HG03442 (cell line): ENCODE measurements at regions not wholly inside any gene's neighbourhood (a gene's known extent, or its start where the extent isn't known, plus 50 kb on each side); places are given as distances from the start of the nearest gene placed in this dataset.

Source experiments
- ATAC-seq: cut with Tn5 transposase; IDR thresholded peaks from one replicate; pipeline ENCODE4 v1.9.1; 2021; ENCODE audit warnings: mild to moderate bottlenecking, moderate library complexity; ENCODE audit not compliant: unreplicated experiment

DNA sequence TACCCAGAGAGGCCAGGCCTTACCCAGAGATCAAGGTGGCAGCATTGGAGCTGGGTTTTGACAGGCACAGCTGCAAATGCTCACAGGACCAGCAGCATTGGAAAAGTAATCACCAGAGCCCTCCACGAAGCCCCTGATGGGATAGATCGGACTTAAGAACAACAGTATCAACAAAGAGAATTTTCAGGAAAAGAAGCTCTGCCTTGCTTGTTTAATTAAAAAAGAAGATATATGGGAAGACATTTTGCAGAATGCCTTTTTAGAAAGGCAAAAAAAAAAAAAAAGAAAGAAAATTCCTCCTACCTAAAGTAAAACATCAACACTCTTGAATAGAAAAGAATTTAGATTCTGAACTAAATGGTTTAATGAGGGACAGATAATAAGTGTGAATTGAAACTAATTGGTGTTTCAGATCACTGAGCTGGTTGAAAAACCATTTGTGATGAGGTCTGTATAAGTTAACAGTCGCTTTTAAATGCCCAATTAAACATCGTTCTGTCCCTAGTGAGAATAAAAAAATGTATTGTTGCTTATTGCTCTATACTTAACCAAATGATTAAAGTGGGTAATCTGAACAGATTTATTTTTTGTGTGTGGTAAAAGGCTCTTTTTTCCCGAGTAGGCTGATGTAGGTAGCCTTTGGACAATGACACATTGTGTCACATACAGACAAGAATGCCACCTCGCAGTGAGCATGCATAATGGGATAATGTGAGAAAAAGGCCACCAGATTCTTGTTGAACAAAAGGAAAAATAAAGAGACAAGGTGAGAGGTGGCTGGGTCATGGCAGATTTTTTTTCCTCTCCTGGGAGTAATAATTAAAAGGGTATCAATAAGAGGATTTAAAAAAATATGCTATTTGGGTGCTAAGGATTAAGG lies 93.0 kb upstream of the ARGLU1 start:
- no peak for ATAC-seq

DNA sequence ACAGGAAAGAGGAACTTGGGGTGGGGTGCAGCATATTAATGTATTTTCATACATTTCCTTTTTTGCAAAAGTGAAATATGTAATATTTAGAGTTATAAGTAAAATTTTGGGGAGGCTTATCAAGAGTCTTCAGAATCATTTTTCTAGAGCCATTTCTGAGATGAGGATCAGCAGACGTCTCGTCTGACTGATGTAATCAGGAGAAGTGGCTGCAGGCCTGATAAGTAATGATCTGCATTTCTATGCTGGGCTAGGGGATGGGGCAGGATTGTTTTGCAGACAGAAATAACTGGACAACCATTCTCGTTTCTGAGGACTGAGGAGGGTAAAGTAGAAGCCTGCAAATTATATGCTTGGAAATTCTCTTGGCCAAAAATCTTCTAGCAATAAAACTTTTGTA lies 89.2 kb upstream of the ARGLU1 start:
- ATAC-seq = no peak

GRCh38 chr13:106656186-106656585 lies 88.2 kb upstream of the ARGLU1 start:
- no peak for ATAC-seq

GRCh38 chr13:106651442-106651841 lies 83.5 kb upstream of the ARGLU1 start:
- no peak for ATAC-seq

DNA sequence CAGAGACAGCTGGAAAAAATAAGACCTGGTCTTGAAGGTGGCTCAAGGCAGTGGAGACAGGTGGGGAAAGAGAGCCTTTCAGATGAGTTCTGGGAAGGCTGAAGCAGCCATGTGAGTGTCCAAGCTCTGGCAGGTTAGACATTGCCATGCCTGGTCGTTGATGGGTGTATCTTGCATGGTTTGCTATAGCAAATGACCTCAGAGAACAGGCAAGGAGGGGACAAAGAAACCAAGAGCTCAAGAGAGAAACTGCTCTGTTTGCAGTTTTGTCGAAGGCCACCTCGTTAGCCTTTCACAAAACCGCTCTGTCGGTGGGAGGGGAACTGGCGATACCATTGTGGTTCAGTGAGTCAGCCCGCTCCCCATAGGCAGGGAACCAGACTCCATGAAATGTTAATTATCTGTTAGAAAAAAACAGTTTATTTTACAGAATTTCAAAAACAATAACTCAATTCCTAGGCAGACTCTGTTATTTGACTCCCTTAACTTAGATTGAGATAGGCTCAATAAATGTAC lies 82.8 kb upstream of the ARGLU1 start:
- no peak for ATAC-seq

- no peak for ATAC-seq
These were observed 81.6 kb upstream of the ARGLU1 start for GRCh38 chr13:106649495-106649894.

GRCh38 chr13:106640515-106640914 lies 72.6 kb upstream of the ARGLU1 start:
- no peak for ATAC-seq

- no peak for ATAC-seq
These were observed 69.6 kb upstream of the ARGLU1 start for GRCh38 chr13:106637519-106637918.

- no peak for ATAC-seq
These were observed 68.6 kb upstream of the ARGLU1 start for GRCh38 chr13:106636492-106636891.

DNA sequence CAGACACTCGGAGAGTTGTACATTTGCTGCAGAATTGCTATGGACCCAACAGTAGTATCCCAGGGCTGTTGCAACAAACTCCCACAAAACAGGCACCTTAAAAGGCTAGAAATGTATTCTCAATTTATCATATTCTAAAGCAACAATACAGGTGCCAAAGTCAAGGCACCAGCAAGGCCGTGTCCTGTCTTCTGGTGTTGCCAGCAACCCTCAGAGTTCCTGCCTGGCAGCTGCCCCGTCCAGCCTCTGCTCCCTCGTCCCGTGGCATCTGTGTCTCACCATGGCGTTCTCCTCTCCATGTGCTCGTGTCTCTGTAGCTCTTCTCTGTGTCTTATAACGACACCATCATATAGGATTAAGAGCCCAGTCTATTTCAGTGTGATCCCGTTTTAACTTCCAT lies 67.7 kb upstream of the ARGLU1 start:
- ATAC-seq = no peak

- no peak for ATAC-seq
These were observed 65.4 kb upstream of the ARGLU1 start for GRCh38 chr13:106633321-106633720.

GRCh38 chr13:106630650-106631049 lies 62.7 kb upstream of the ARGLU1 start:
- ATAC-seq = no peak

DNA sequence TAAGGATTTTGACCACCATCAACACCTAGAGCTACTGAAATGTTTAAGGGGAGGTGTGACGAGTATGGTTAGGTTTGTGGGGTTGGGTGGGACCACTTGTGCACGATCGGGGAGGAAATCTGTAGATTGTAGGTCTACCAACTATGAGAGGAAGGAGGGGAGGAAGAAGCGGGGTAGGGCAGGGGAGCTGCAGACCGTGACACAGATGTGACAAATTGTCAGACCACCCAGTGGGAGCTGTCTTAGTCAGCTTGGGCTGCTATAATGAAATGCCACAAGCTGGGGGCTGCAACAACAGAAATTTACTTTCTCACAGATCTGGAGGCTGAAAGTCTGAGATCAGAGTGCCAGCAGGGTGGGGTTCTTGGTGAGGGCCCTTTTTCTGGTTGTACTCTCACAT lies 62.2 kb upstream of the ARGLU1 start:
- ATAC-seq = no peak

- ATAC-seq = no peak
These were observed 61.2 kb upstream of the ARGLU1 start for GRCh38 chr13:106628936-106629659.

DNA sequence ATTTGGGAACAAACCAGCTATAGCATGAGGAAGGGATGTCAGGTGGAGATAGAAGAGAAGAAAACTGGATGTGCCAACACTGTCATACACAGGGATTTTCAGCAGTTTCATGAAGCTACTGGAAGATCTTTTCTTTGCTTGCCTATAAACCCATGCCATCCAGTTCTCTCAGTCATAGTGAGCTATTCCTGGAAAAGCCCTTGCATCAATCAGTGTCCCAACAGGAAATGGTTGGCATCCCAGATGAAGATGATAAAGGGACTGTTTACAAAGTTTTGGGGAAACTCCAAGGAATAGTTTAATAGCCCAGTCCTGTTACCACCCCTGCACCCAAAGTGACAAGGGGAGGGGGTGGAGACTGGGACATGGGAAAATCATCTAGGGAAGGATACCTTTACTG lies 58.5 kb upstream of the ARGLU1 start:
- no peak for ATAC-seq

- ATAC-seq = no peak
These were observed 57.6 kb upstream of the ARGLU1 start for GRCh38 chr13:106625578-106625977.

DNA sequence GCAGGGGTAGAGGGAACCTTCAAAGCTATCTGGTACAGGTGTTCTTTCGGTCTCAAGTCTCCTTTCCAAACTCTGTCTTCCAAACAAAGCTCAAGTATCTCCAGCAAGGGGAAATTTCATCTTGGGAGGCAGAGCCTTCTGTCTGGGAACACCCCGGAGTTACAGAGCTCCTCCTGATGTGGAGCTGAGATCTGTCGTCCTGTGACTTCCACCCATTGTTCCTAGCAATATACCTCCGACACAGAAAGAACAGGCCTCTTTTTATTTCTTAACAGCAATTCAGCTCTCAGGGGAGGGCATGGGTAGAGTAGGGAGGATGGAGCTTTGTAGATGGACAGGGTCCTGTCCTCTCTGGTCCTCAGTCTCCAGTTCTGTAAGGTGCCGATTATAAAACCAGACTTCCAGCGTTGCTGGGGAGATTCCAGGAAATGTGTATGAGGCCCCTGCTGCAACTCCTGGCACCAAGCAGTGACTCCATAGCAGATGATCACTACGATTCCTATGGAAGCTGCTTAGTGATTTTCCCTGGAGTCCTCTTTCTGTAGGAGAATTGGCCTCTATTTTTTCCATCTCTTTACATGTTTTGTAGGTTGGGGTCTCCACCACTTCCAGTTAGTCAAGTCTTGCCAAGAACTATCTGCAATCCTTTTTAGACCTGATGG lies 56.0 kb upstream of the ARGLU1 start:
- no peak for ATAC-seq

- no peak for ATAC-seq
These were observed 53.9 kb upstream of the ARGLU1 start for GRCh38 chr13:106621833-106622232.

DNA sequence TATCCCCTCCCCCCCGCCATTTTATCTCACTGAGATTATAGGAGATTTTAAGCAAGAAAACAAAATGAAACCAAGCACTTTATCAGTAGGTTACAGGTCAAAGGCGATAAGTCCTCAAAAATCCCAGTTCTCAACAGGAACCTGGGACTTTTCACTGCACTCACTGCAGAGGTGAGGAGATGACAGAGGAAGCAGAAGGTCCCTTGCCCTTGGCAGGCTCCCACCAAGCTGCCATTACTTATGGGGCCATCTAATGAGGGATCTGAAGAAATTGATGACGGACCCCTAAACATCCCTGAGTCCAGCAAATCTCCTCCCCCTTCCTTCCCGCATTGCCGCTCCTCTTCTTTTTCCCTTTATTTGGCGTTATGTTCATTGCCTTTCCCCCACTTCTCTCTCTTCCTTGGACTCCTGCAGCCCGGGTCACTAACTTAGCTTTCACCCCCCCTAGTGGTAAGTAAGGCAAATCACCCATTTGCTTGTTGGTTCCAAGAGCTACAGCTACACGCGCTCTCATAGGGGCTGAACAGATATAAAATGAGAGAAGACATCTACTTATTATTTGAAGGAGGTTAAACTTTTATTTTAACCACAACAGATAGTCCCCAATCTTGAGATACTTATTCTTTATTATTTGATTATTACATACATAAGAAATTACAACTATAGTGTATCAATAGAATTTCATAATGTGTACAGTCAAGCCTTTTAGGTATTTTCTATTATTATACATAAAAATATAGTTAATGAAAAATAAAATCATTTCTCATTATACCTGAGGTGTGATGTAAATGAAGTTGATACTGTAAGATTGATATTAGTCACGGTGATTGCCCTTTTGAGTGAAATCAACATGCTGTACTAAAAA lies 52.0 kb upstream of the ARGLU1 start:
- ATAC-seq = peak; percentile 100
